ENCODE measurements at regions not wholly inside any gene's neighbourhood (a gene's known extent, or its start where the extent isn't known, plus 50 kb on each side); places are given as distances from the start of the nearest gene placed in this dataset.

DNA sequence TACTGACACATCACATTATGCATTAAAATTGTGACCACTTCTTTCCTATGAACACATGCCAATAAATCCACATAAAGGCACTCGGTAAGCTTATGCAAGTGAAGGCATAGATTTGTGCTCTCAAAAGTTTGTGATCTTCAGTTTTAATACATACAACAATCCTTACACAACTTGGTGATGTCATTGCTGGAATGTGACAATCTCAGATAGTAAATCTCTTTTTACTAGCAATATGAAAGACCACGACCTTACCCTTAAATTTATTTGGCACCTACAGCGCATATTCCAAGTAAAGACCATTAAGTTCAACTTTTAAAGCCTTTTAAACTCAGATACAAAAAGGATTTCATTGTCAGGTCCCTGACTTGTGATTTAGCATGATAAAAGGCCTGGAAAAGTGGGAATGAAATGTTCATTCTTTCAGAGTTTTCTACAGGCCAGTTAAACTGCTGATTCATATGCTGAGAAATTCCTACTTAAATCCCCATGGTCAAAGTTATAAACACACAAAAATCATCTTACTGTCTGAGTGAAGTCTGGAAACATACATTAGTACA lies 157.4 kb downstream of the SIPA1L2 start:
- H3K4me1 ChIP-seq (ENCODE audit: control insufficient read depth in 1 of 2, insufficient read depth in 1 of 2, low read depth in 1 of 2, low read length in 1 of 2): peaks cover 0 to 5% of the 10 kb centered on the region in 2 experiments
- H3K9me3 ChIP-seq: no peaks in the 10 kb centered on the region
- TF ChIP-seq, protein P1, sequence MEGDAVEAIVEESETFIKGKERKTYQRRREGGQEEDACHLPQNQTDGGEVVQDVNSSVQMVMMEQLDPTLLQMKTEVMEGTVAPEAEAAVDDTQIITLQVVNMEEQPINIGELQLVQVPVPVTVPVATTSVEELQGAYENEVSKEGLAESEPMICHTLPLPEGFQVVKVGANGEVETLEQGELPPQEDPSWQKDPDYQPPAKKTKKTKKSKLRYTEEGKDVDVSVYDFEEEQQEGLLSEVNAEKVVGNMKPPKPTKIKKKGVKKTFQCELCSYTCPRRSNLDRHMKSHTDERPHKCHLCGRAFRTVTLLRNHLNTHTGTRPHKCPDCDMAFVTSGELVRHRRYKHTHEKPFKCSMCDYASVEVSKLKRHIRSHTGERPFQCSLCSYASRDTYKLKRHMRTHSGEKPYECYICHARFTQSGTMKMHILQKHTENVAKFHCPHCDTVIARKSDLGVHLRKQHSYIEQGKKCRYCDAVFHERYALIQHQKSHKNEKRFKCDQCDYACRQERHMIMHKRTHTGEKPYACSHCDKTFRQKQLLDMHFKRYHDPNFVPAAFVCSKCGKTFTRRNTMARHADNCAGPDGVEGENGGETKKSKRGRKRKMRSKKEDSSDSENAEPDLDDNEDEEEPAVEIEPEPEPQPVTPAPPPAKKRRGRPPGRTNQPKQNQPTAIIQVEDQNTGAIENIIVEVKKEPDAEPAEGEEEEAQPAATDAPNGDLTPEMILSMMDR (IDR thresholded peaks at IDR 0.05): no peak
- no peak overlapping the region for H3K4me3 ChIP-seq (ENCODE audit: low read depth in 1 of 2, low read length in 1 of 2)
- no peak overlapping the region for H3K27ac ChIP-seq
- H3K36me3 ChIP-seq: peaks cover 10% of the 10 kb centered on the region
- H3K27me3 ChIP-seq: no peaks in the 10 kb centered on the region

DNA sequence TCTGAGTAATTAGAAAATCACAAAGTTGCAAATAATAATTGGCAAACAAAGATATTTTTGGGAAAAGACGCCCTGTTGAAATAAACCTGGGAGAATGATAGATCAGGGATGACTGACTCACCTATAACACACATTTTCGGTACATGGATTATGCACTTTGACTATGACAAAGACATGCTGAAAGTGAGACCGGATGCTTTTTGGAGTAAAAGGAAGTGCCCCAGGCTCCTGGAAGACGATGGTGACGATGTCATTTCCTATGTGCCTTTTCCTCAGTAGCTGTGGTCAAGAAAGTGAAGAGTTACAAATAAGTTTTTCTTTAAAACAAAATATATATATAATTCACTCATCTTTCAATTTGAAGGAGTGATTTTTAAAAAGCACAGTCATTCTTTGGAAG lies 158.7 kb downstream of the SIPA1L2 start:
- TF ChIP-seq, protein P1 (IDR thresholded peaks at IDR 0.05): no peak
- no peak overlapping the region for H3K27ac ChIP-seq
- H3K4me1 ChIP-seq (ENCODE audit: control insufficient read depth in 1 of 2, insufficient read depth in 1 of 2, low read depth in 1 of 2, low read length in 1 of 2): peaks cover 0 to 5% of the 10 kb centered on the region in 2 experiments
- no peak overlapping the region for H3K4me3 ChIP-seq (ENCODE audit: low read depth in 1 of 2, low read length in 1 of 2)
- H3K27me3 ChIP-seq: no peaks in the 10 kb centered on the region
- H3K36me3 ChIP-seq: peaks cover 10% of the 10 kb centered on the region
- no peaks in the 10 kb centered on the region for H3K9me3 ChIP-seq

DNA sequence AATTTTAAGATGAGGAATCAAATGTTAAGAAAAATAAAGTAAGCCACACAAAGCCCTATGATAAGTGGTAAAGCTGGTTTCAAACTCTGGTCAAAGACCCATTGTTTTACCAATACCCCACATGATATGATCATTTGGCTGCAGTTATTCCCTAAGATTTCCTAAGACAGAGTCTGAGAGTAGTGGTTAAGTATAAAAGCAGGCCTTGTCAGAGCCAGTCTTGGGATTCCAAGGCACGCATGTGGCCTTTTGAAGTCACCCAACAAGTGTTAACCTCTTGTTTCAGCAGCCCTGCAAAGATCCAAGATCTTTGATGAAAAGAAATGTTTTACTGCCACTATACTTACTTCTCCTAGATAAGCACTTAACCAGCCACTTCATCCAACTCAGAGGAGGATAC lies 159.2 kb downstream of the SIPA1L2 start:
- TF ChIP-seq, protein P1 (IDR thresholded peaks at IDR 0.05): no peak
- Histone ChIP-seq H3K27ac (no peak overlapping the region), H3K4me3 (ENCODE audit: low read depth in 1 of 2, low read length in 1 of 2) (no peak overlapping the region), H3K27me3 (no peaks in the 10 kb centered on the region), H3K36me3 (peaks cover 10% of the 10 kb centered on the region), H3K9me3 (no peaks in the 10 kb centered on the region), H3K4me1 (ENCODE audit: control insufficient read depth in 1 of 2, insufficient read depth in 1 of 2, low read depth in 1 of 2, low read length in 1 of 2) (peaks cover 0 to 5% of the 10 kb centered on the region in 2 experiments)

DNA sequence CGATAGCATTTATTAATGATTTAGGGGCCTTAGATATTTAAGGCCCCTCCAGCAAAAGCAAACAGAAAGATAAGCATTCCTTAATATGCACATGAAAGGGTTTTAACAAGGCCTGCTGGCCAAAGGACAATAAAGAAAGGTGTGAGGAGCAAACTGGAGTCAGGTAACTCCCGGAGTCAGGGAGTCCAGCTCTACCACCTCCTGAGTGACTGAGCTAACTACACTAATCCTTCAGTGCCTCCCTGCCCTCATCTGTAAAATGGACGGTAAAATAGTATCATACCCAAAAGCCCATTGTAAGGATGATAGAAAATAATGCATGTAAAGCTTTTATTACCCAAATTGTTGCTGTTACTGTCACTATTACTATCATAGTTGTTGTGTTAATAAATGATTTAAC lies 161.7 kb downstream of the SIPA1L2 start:
- TF ChIP-seq, protein P1 (IDR thresholded peaks at IDR 0.05): no peak
- H3K4me1 ChIP-seq (ENCODE audit: control insufficient read depth in 1 of 2, insufficient read depth in 1 of 2, low read depth in 1 of 2, low read length in 1 of 2): peaks cover 0 to 5% of the 10 kb centered on the region in 2 experiments
- no peaks in the 10 kb centered on the region for H3K27me3 ChIP-seq
- H3K27ac ChIP-seq: no peak overlapping the region
- no peak overlapping the region for H3K4me3 ChIP-seq (ENCODE audit: low read depth in 1 of 2, low read length in 1 of 2)
- peaks cover 26% of the 10 kb centered on the region for H3K36me3 ChIP-seq
- no peaks in the 10 kb centered on the region for H3K9me3 ChIP-seq

DNA sequence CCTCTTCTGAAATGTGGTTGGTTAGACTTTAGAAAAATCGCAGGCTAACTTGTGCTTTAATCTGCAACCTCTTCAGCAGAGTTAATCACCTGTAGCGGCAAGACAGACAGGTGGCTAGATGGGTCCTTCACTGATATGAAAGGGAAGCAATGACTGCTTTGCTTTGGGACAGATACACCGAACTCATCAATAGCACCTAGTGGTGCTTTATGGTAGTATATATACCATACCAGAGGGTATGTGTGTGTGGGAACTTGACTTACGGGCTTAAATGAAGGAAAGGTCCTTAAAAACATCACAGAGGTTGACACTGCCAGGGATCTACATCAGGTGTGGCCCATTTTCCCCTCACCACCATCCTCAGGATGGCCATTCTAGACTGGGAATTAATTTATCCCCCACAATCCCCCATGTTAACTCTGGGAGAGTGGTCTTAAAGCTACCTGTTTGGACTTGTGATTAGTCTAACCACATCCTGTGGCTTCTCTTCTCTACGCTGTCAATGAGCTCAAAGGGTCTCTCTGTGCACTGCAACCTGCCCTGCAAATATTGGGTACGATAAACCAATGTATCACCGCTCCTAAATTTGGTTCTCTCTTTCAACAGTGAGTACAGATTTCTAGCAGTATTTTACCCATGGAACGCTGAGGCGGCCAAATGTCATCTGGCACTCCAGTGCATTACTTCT lies 162.7 kb downstream of the SIPA1L2 start:
- Histone ChIP-seq H3K4me1 (ENCODE audit: control insufficient read depth in 1 of 2, insufficient read depth in 1 of 2, low read depth in 1 of 2, low read length in 1 of 2) (peaks cover 0 to 5% of the 10 kb centered on the region in 2 experiments), H3K36me3 (peaks cover 27% of the 10 kb centered on the region), H3K27me3 (no peaks in the 10 kb centered on the region), H3K27ac (no peak overlapping the region), H3K4me3 (ENCODE audit: low read depth in 1 of 2, low read length in 1 of 2) (no peak overlapping the region), H3K9me3 (no peaks in the 10 kb centered on the region)
- TF ChIP-seq, protein P1 (IDR thresholded peaks at IDR 0.05): no peak
